Trophoblast cell (in vitro differentiated cells and primary cell): ENCODE measurements at regions not wholly inside any gene's neighbourhood (a gene's known extent, or its start where the extent isn't known, plus 50 kb on each side); places are given as distances from the start of the nearest gene placed in this dataset.

ENCODE experiments used
- DNase-seq, 2 donors: peaks; one replicate each; pipeline ENCODE4 v3.0.0-alpha.2; 2016
- H2AFZ ChIP-seq: 2 replicates; pipeline ENCODE4 v1.6.1; 2013; ENCODE audit warnings: low read length, moderate library complexity, mild to moderate bottlenecking; ENCODE audit not compliant: insufficient read depth, poor library complexity
- H2AK5ac ChIP-seq: 2 replicates; pipeline ENCODE4 v1.6.1; 2013; ENCODE audit warnings: mild to moderate bottlenecking, low read length
- H2BK120ac ChIP-seq: 2 replicates; pipeline ENCODE4 v1.6.1; 2013; ENCODE audit warnings: low read length, mild to moderate bottlenecking, moderate library complexity; ENCODE audit not compliant: insufficient read depth, poor library complexity
- H2BK12ac ChIP-seq: 2 replicates; pipeline ENCODE4 v1.6.1; 2013; ENCODE audit warnings: mild to moderate bottlenecking, low read length, moderate library complexity
- H2BK5ac ChIP-seq: 2 replicates; pipeline ENCODE4 v1.6.1; 2013; ENCODE audit warnings: low read length, low read depth, moderate library complexity, mild to moderate bottlenecking; ENCODE audit not compliant: poor library complexity
- H3K14ac ChIP-seq: 2 replicates; pipeline ENCODE4 v1.6.1; 2013; ENCODE audit warnings: mild to moderate bottlenecking, low read length
- H3K18ac ChIP-seq: 2 replicates; pipeline ENCODE4 v1.6.1; 2013; ENCODE audit warnings: mild to moderate bottlenecking, low read length
- H3K23ac ChIP-seq: 2 replicates; pipeline ENCODE4 v1.6.1; 2013; ENCODE audit warnings: low read length
- H3K27ac ChIP-seq: 2 replicates; pipeline ENCODE4 v1.5.1; 2013; ENCODE audit warnings: low read depth, mild to moderate bottlenecking, inconsistent platforms, low read length, moderate library complexity
- H3K27me3 ChIP-seq: 2 replicates; pipeline ENCODE4 v1.6.1; 2013; ENCODE audit warnings: inconsistent platforms, mild to moderate bottlenecking, low read length, moderate library complexity; ENCODE audit not compliant: insufficient read depth
- H3K36me3 ChIP-seq, 2 experiments: 1 replicate in 1 of 2; 2 replicates in 1 of 2; pipeline ENCODE4 v1.6.1; 2013; ENCODE audit warnings: low read length in 2 of 2, mild to moderate bottlenecking in 2 of 2, moderate library complexity in 1 of 2; ENCODE audit not compliant: insufficient read depth in 2 of 2, control insufficient read depth in 1 of 2
- H3K4ac ChIP-seq: 2 replicates; pipeline ENCODE4 v1.6.1; 2013; ENCODE audit warnings: low read depth, mild to moderate bottlenecking, low read length, moderate library complexity
- H3K4me1 ChIP-seq, 2 experiments: 1 replicate in 1 of 2; 2 replicates in 1 of 2; pipeline ENCODE4 v1.6.1; 2013; ENCODE audit warnings: low read length in 2 of 2, mild to moderate bottlenecking in 2 of 2, moderate library complexity in 1 of 2; ENCODE audit not compliant: insufficient read depth in 2 of 2, control insufficient read depth in 1 of 2
- H3K4me2 ChIP-seq: 2 replicates; pipeline ENCODE4 v1.6.1; 2013; ENCODE audit warnings: inconsistent platforms, mild to moderate bottlenecking, low read length, moderate library complexity
- H3K4me3 ChIP-seq: 2 replicates; pipeline ENCODE4 v1.5.1; 2013; ENCODE audit warnings: mild to moderate bottlenecking, low read depth, low read length, inconsistent platforms
- H3K79me1 ChIP-seq: one replicate; pipeline ENCODE4 v1.6.1; 2013; ENCODE audit warnings: low read length
- H3K79me2 ChIP-seq: 2 replicates; pipeline ENCODE4 v1.6.1; 2013; ENCODE audit warnings: low read length, mild to moderate bottlenecking; ENCODE audit not compliant: control insufficient read depth, insufficient read depth, poor library complexity
- H3K9ac ChIP-seq: 2 replicates; pipeline ENCODE4 v1.6.1; 2013; ENCODE audit warnings: mild to moderate bottlenecking, low read length
- H3K9me3 ChIP-seq: 2 replicates; pipeline ENCODE4 v1.6.1; 2013; ENCODE audit warnings: low read depth, mild to moderate bottlenecking, control low read depth, inconsistent platforms, low read length; ENCODE audit not compliant: insufficient read depth
- H4K12ac ChIP-seq: 2 replicates; pipeline ENCODE4 v1.6.1; 2013; ENCODE audit warnings: low read depth, mild to moderate bottlenecking, low read length, moderate library complexity
- H4K8ac ChIP-seq: 2 replicates; pipeline ENCODE4 v1.6.1; 2013; ENCODE audit warnings: low read depth, mild to moderate bottlenecking, low read length, moderate library complexity
- H4K91ac ChIP-seq: one replicate; pipeline ENCODE4 v1.6.1; 2013; ENCODE audit warnings: low read depth, mild to moderate bottlenecking, low read length, moderate library complexity
- WGBS: extraction: QIAGEN DNeasy Blood & Tissue Kit; methylation state at CpG from one replicate; pipeline ENCODE4 v1.1.7; 2013; ENCODE audit warnings: missing lambda C conversion rate; ENCODE audit not compliant: insufficient read length, insufficient coverage; ENCODE audit errors: extremely low coverage; 5-methylcytosine and 5-hydroxymethylcytosine counted together

GRCh38 chr7:35467456-35467978 is 213.6 kb upstream of the TBX20 start:
- WGBS, result no CpG with 5 or more reads among the region's 3 CpGs
- Histone ChIP-seq H4K8ac (no peak overlapping the region), H3K4me1 (peaks cover 4 to 17% of the 10 kb centered on the region in 2 experiments)

GRCh38 chr7:35465791-35466336 is 212.0 kb upstream of the TBX20 start:
- Histone ChIP-seq H2AK5ac (no peak overlapping the region), H3K14ac (no peak overlapping the region), H2AFZ (no peak overlapping the region), H3K4me3 (no peak overlapping the region), H3K4ac (no peak overlapping the region), H3K79me2 (no peaks in the 10 kb centered on the region), H3K4me2 (no peak overlapping the region), H3K36me3 (no peaks in the 10 kb centered on the region), H3K23ac (no peak overlapping the region), H3K27ac (no peak overlapping the region), H3K79me1 (peaks cover 12% of the 10 kb centered on the region), H3K27me3 (no peaks in the 10 kb centered on the region), H2BK120ac (peak overlapping the region; percentile 1), H4K91ac (peak overlapping the region; percentile 4), H4K8ac (no peak overlapping the region), H3K9me3 (peaks cover 2% of the 10 kb centered on the region), H3K18ac (no peak overlapping the region), H4K12ac (no peak overlapping the region), H3K4me1 (peaks cover 4 to 17% of the 10 kb centered on the region in 2 experiments), H2BK12ac (no peak overlapping the region), H3K9ac (no peak overlapping the region), H2BK5ac (peak overlapping the region; percentile 1)
- DNase-seq, result no peak
- no CpG with 5 or more reads among the region's 18 CpGs for WGBS

More at GRCh38 chr7:35467456-35467978, 213.6 kb upstream of the TBX20 start:
- no peak overlapping the region for H3K9ac ChIP-seq
- H3K4me3 ChIP-seq, result no peak overlapping the region
- no peak overlapping the region for H3K4me2 ChIP-seq
- no peak overlapping the region for H3K14ac ChIP-seq
- no peaks in the 10 kb centered on the region for H3K36me3 ChIP-seq
- peak in 1 of 2 donors; percentile 33 for DNase-seq
- H4K12ac ChIP-seq, result no peak overlapping the region
- H3K23ac ChIP-seq, result no peak overlapping the region
- no peak overlapping the region for H2BK5ac ChIP-seq
- H2BK120ac ChIP-seq, result no peak overlapping the region
- H3K79me1 ChIP-seq, result peaks cover 12% of the 10 kb centered on the region
- no peaks in the 10 kb centered on the region for H3K27me3 ChIP-seq
- H3K18ac ChIP-seq, result no peak overlapping the region
- no peak overlapping the region for H3K27ac ChIP-seq
- no peak overlapping the region for H3K4ac ChIP-seq
- no peaks in the 10 kb centered on the region for H3K79me2 ChIP-seq
- H2BK12ac ChIP-seq, result peak overlapping the region; percentile 0
- H2AK5ac ChIP-seq, result no peak overlapping the region
- H3K9me3 ChIP-seq, result peaks cover 2% of the 10 kb centered on the region
- H2AFZ ChIP-seq, result no peak overlapping the region
- no peak overlapping the region for H4K91ac ChIP-seq

GRCh38 chr7:35463751-35464150 is 209.9 kb upstream of the TBX20 start:
- H3K18ac ChIP-seq, result no peak overlapping the region
- H3K4ac ChIP-seq, result no peak overlapping the region
- no peak overlapping the region for H3K23ac ChIP-seq
- no peaks in the 10 kb centered on the region for H3K27me3 ChIP-seq
- no peak overlapping the region for H2BK120ac ChIP-seq
- peaks cover 2% of the 10 kb centered on the region for H3K9me3 ChIP-seq
- H2BK5ac ChIP-seq, result no peak overlapping the region
- H4K8ac ChIP-seq, result no peak overlapping the region
- H2BK12ac ChIP-seq, result no peak overlapping the region
- no peaks in the 10 kb centered on the region for H3K36me3 ChIP-seq
- no peak overlapping the region for H3K9ac ChIP-seq
- H3K79me2 ChIP-seq, result no peaks in the 10 kb centered on the region
- H3K4me3 ChIP-seq, result no peak overlapping the region
- peaks cover 12% of the 10 kb centered on the region for H3K79me1 ChIP-seq
- no peak overlapping the region for H2AFZ ChIP-seq
- no peak for DNase-seq
- H3K27ac ChIP-seq, result no peak overlapping the region
- H3K14ac ChIP-seq, result no peak overlapping the region
- no CpG with 5 or more reads among the region's 4 CpGs for WGBS
- peaks cover 4 to 19% of the 10 kb centered on the region in 2 experiments for H3K4me1 ChIP-seq
- H2AK5ac ChIP-seq, result no peak overlapping the region
- H4K12ac ChIP-seq, result no peak overlapping the region
- H3K4me2 ChIP-seq, result no peak overlapping the region
- peak overlapping the region; percentile 10 for H4K91ac ChIP-seq

GRCh38 chr7:35463176-35463700 is 209.3 kb upstream of the TBX20 start:
- no peak overlapping the region for H2BK120ac ChIP-seq
- H3K27ac ChIP-seq, result no peak overlapping the region
- H2BK5ac ChIP-seq, result no peak overlapping the region
- no peak overlapping the region for H4K91ac ChIP-seq
- no peak overlapping the region for H4K12ac ChIP-seq
- H3K79me2 ChIP-seq, result no peaks in the 10 kb centered on the region
- H4K8ac ChIP-seq, result no peak overlapping the region
- no peaks in the 10 kb centered on the region for H3K36me3 ChIP-seq
- peaks cover 8% of the 10 kb centered on the region for H3K79me1 ChIP-seq
- no peak overlapping the region for H2BK12ac ChIP-seq
- H2AK5ac ChIP-seq, result no peak overlapping the region
- no peak overlapping the region for H2AFZ ChIP-seq
- H3K9me3 ChIP-seq, result peaks cover 2% of the 10 kb centered on the region
- H3K14ac ChIP-seq, result no peak overlapping the region
- H3K9ac ChIP-seq, result no peak overlapping the region
- H3K4me2 ChIP-seq, result no peak overlapping the region
- no peak overlapping the region for H3K18ac ChIP-seq
- H3K4me3 ChIP-seq, result no peak overlapping the region
- no peak overlapping the region for H3K4ac ChIP-seq
- peaks cover under 1 to 15% of the 10 kb centered on the region in 2 experiments for H3K4me1 ChIP-seq
- no peaks in the 10 kb centered on the region for H3K27me3 ChIP-seq
- DNase-seq, result no peak
- no peak overlapping the region for H3K23ac ChIP-seq
- no CpG with 5 or more reads among the region's 3 CpGs for whole genome bisulfite sequencing
